HCT116 (cell line): ENCODE measurements at regions not wholly inside any gene's neighbourhood (a gene's known extent, or its start where the extent isn't known, plus 50 kb on each side); places are given as distances from the start of the nearest gene placed in this dataset.

ENCODE experiments used
- CTCF ChIP-seq, 3 experiments: fragments of 200-600 bp in 1 of 3; sonication (generic) in 1 of 3; IDR thresholded peaks in 2 of 3; conservative IDR thresholded peaks in 1 of 3; 2 replicates each; pipeline ENCODE4 v1.5.1; 2012 to 2017; ENCODE audit warnings: low read depth in 2 of 3, low read length in 2 of 3, antibody characterized with exemption in 1 of 3, borderline replicate concordance in 1 of 3, control low read depth in 1 of 3, mild to moderate bottlenecking in 1 of 3, mixed read lengths in 1 of 3, mixed run types in 1 of 3, moderate library complexity in 1 of 3; ENCODE audit not compliant: insufficient read depth in 1 of 3
- MAX ChIP-seq: IDR thresholded peaks from 2 replicates; pipeline ENCODE4 v1.6.1; 2012
- POLR2A ChIP-seq: IDR thresholded peaks from 2 replicates; pipeline ENCODE4 v1.7.0; 2011; ENCODE audit warnings: borderline replicate concordance; ENCODE audit not compliant: insufficient read depth, insufficient read length; ENCODE audit errors: extremely low read depth
- POLR2AphosphoS5 ChIP-seq: IDR thresholded peaks from 2 replicates; pipeline ENCODE4 v1.6.1; 2011; ENCODE audit warnings: mild to moderate bottlenecking, low read depth, low read length, moderate library complexity
- SP1 ChIP-seq: IDR thresholded peaks from 2 replicates; pipeline ENCODE4 v1.6.1; 2012; ENCODE audit warnings: low read depth
- TCF7L2 ChIP-seq: IDR thresholded peaks from 2 replicates; pipeline ENCODE4 v1.7.0; 2011; ENCODE audit warnings: borderline replicate concordance, inconsistent platforms; ENCODE audit not compliant: insufficient read depth, insufficient read length; ENCODE audit errors: extremely low read depth
- YY1 ChIP-seq: IDR thresholded peaks from 2 replicates; pipeline ENCODE4 v1.6.1; 2011; ENCODE audit warnings: low read length, low read depth, moderate library complexity, mild to moderate bottlenecking; ENCODE audit not compliant: insufficient replicate concordance; ENCODE audit errors: extremely low read depth
- ZBTB33 ChIP-seq: IDR thresholded peaks from 2 replicates; pipeline ENCODE4 v1.6.1; 2011; ENCODE audit warnings: mild to moderate bottlenecking, low read length, moderate library complexity; ENCODE audit not compliant: insufficient replicate concordance; ENCODE audit errors: extremely low read depth

DNA sequence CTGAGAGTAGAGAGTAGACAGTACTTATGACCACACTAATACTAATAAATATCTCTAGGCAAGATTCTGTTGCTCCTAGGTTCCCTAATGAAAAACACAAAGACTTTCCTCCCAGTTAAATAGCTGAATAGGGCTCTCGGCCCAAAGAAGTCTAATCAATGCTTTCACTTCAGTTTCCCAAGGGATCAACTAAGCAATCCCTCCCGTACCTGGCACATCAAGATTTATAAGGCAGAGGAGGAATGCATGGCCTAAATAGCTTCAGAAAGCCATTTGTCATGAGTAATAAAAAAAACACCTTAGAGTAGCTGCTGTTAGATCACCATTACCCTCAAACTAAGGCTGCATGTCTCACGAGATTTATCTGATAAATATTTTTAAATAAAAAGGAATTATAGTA is 56.8 kb upstream of the EXOC1L start:
- TF ChIP-seq POLR2A (no peak), CTCF (IDR thresholded peaks at IDR 0.05 in 2 of 3, conservative IDR thresholded peaks at IDR 0.05 in 1 of 3; ENCODE audit: borderline replicate concordance in 1 of 3, insufficient read depth in 1 of 3, low read depth in 2 of 3, low read length in 2 of 3) (no peak), TCF7L2 (no peak), SP1 (no peak), YY1 (no peak), MAX (no peak), POLR2AphosphoS5 (no peak), ZBTB33 (no peak)
